GM23338 (cell line): ENCODE measurements at regions not wholly inside any gene's neighbourhood (a gene's known extent, or its start where the extent isn't known, plus 50 kb on each side); places are given as distances from the start of the nearest gene placed in this dataset.

Experiments used
- ATAC-seq: fragments of 200-7000 bp; cut with Tn5 transposase; 3 replicates; pipeline ENCODE4 v1.9.1; 2020
- DNase-seq: peaks from one replicate; pipeline ENCODE4 v3.0.0-alpha.2; 2015; ENCODE audit warnings: low spot score
- H2AFZ ChIP-seq: fragments of 200-600 bp; sonication (generic); 2 replicates; pipeline ENCODE4 v1.8.0; 2016; ENCODE audit warnings: antibody characterized with exemption, mild to moderate bottlenecking, moderate library complexity
- H3F3A ChIP-seq: fragments of 200-600 bp; sonication (generic); replicated peaks from 2 replicates; pipeline ENCODE4 v1.8.0; 2017; ENCODE audit warnings: antibody characterized with exemption, mixed run types, low read depth
- H3K27ac ChIP-seq: fragments of 200-600 bp; sonication (generic); 2 replicates; pipeline ENCODE4 v1.6.1; 2016; ENCODE audit warnings: low read depth
- H3K27me3 ChIP-seq: fragments of 200-600 bp; sonication (generic); 2 replicates; pipeline ENCODE4 v1.8.0; 2016; ENCODE audit warnings: mild to moderate bottlenecking, mixed run types, moderate library complexity; ENCODE audit not compliant: insufficient read depth
- H3K36me3 ChIP-seq: fragments of 200-600 bp; sonication (generic); 2 replicates; pipeline ENCODE4 v1.8.0; 2016; ENCODE audit warnings: mild to moderate bottlenecking; ENCODE audit not compliant: insufficient read depth
- H3K4me1 ChIP-seq: fragments of 200-600 bp; sonication (generic); 2 replicates; pipeline ENCODE4 v1.8.0; 2016; ENCODE audit warnings: mild to moderate bottlenecking, moderate library complexity; ENCODE audit not compliant: insufficient read depth
- H3K4me2 ChIP-seq: fragments of 200-600 bp; sonication (generic); 2 replicates; pipeline ENCODE4 v1.7.1; 2017; ENCODE audit warnings: mixed run types
- H3K4me3 ChIP-seq: fragments of 200-600 bp; sonication (generic); 2 replicates; pipeline ENCODE4 v1.6.1; 2016; ENCODE audit warnings: mixed run types
- H3K79me2 ChIP-seq: fragments of 200-600 bp; sonication (generic); replicated peaks from 2 replicates; pipeline ENCODE4 v1.8.0; 2017; ENCODE audit warnings: mild to moderate bottlenecking; ENCODE audit not compliant: insufficient read depth
- H3K9me2 ChIP-seq: fragments of 200-600 bp; sonication (generic); 2 replicates; pipeline ENCODE4 v1.8.0; 2017; ENCODE audit not compliant: insufficient read depth
- H4K20me1 ChIP-seq: fragments of 200-600 bp; sonication (generic); replicated peaks from 2 replicates; pipeline ENCODE4 v1.8.0; 2017; ENCODE audit warnings: mild to moderate bottlenecking; ENCODE audit not compliant: insufficient read depth
- H3K27ac Mint-ChIP-seq: 2 replicates; pipeline ENCODE4 v1.8.0; 2020; ENCODE audit warnings: inconsistent platforms, mild to moderate bottlenecking, moderate library complexity, mixed read lengths
- H3K27me3 Mint-ChIP-seq: 3 replicates; pipeline ENCODE4 v1.8.0; 2022; ENCODE audit warnings: low read depth, mild to moderate bottlenecking, moderate library complexity, mixed read lengths, inconsistent platforms; ENCODE audit not compliant: insufficient read depth, poor library complexity
- H3K36me3 Mint-ChIP-seq: 3 replicates; pipeline ENCODE4 v1.8.0; 2021; ENCODE audit warnings: low read depth, mild to moderate bottlenecking, inconsistent platforms, moderate library complexity, mixed read lengths
- H3K4me1 Mint-ChIP-seq: 3 replicates; pipeline ENCODE4 v1.8.0; 2020; ENCODE audit warnings: mild to moderate bottlenecking, inconsistent platforms, mixed read lengths
- H3K4me3 Mint-ChIP-seq: 3 replicates; pipeline ENCODE4 v1.8.0; 2021; ENCODE audit warnings: moderate library complexity, mild to moderate bottlenecking, inconsistent platforms, mixed read lengths
- H3K9me3 Mint-ChIP-seq: 3 replicates; pipeline ENCODE4 v1.8.0; 2020; ENCODE audit warnings: moderate library complexity, mild to moderate bottlenecking, inconsistent platforms, mixed read lengths
- CREB1 ChIP-seq: fragments of 250-450 bp; sonication (Bioruptor Pico); IDR thresholded peaks from 2 replicates; pipeline ENCODE4 v1.5.0; 2020; ENCODE audit warnings: low read depth, mild to moderate bottlenecking, moderate library complexity
- ETS1 ChIP-seq: IDR thresholded peaks from 2 replicates; pipeline ENCODE4 v1.6.1; 2016; ENCODE audit warnings: antibody characterized with exemption
- EZH2phosphoT487 ChIP-seq: fragments of 200-600 bp; sonication (generic); IDR thresholded peaks from one replicate; pipeline ENCODE4 v1.8.1; 2018; ENCODE audit warnings: antibody characterized with exemption; ENCODE audit not compliant: unreplicated experiment
- JUNB ChIP-seq: IDR thresholded peaks from one replicate; pipeline ENCODE4 v1.6.1; 2016; ENCODE audit warnings: antibody characterized with exemption; ENCODE audit not compliant: unreplicated experiment
- REST ChIP-seq: IDR thresholded peaks from one replicate; pipeline ENCODE4 v1.6.1; 2018; ENCODE audit warnings: antibody characterized with exemption; ENCODE audit not compliant: unreplicated experiment
- STAT1 ChIP-seq: IDR thresholded peaks from one replicate; pipeline ENCODE4 v1.6.1; 2016; ENCODE audit warnings: antibody characterized with exemption; ENCODE audit not compliant: unreplicated experiment
- ZNF114 ChIP-seq: fragments of 250-450 bp; sonication (Bioruptor Pico); IDR thresholded peaks from 2 replicates; pipeline ENCODE4 v1.5.0; 2020; ENCODE audit warnings: mild to moderate bottlenecking, moderate library complexity
- ZNF331 ChIP-seq: fragments of 250-450 bp; sonication (Bioruptor Pico); IDR thresholded peaks from 2 replicates; pipeline ENCODE4 v1.5.0; 2020; ENCODE audit warnings: low read depth, mild to moderate bottlenecking, moderate library complexity
- TF ChIP-seq, protein P1 (sequence below): fragments of 250-450 bp; sonication (Bioruptor Pico); IDR thresholded peaks from 2 replicates; pipeline ENCODE4 v1.5.0; 2020; ENCODE audit warnings: mild to moderate bottlenecking, moderate library complexity

DNA sequence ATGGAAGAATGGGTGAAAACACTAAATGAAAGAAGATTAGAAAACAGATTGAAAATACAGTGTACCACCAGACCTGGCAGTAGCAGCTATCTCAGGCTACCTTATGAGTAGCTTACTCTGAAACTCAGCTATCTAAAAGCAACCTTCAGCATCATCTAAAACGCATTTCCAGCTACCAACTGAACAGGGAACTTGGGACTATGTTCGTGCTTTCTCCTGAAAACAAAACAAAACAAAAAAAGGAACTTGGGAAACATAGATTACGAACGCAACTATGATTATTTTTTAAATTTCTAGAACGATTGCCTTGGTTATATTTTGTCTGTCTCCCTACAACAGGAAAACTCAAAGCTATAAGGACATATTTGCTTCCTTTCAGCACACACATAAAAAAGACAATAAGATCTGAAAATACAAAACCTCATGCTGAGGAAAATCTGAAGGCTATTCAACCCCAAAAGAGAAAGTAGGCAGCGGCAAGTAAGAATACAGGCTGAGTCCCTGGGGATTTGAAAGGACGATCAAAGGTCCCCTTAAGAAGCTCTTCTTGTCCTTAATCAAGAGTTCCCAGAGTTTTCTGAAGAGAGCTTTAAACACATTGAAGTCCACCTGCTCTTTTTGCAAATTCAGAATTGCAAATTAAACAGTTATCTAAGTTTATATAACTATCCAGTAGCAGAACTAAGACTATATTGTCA, 53.4 kb downstream of the OR2K2 start:
- no peak overlapping the region for H3K27ac ChIP-seq
- no peaks in the 10 kb centered on the region; the same call in 1 of the 2 replicates for H3K9me2 ChIP-seq
- no peaks in the 10 kb centered on the region for H3K79me2 ChIP-seq
- Mint-ChIP-seq H3K4me1 (peaks cover 3% of the 10 kb centered on the region; the same call in 2 of the 3 replicates), H3K4me3 (no peak overlapping the region), H3K27me3 (peaks cover 2% of the 10 kb centered on the region), H3K36me3 (no peaks in the 10 kb centered on the region), H3K9me3 (no peaks in the 10 kb centered on the region), H3K27ac (no peak overlapping the region)
- no peak overlapping the region for H2AFZ ChIP-seq
- no peaks in the 10 kb centered on the region for H3K36me3 ChIP-seq
- no peaks in the 10 kb centered on the region for H3K27me3 ChIP-seq
- TF ChIP-seq ZNF331 (no peak), EZH2phosphoT487 (no peak), ZNF114 (CRISPR knock-in tag) (no peak), REST (no peak), JUNB (no peak), CREB1 (CRISPR knock-in tag) (no peak), ETS1 (no peak), STAT1 (no peak)
- TF ChIP-seq, protein P1, sequence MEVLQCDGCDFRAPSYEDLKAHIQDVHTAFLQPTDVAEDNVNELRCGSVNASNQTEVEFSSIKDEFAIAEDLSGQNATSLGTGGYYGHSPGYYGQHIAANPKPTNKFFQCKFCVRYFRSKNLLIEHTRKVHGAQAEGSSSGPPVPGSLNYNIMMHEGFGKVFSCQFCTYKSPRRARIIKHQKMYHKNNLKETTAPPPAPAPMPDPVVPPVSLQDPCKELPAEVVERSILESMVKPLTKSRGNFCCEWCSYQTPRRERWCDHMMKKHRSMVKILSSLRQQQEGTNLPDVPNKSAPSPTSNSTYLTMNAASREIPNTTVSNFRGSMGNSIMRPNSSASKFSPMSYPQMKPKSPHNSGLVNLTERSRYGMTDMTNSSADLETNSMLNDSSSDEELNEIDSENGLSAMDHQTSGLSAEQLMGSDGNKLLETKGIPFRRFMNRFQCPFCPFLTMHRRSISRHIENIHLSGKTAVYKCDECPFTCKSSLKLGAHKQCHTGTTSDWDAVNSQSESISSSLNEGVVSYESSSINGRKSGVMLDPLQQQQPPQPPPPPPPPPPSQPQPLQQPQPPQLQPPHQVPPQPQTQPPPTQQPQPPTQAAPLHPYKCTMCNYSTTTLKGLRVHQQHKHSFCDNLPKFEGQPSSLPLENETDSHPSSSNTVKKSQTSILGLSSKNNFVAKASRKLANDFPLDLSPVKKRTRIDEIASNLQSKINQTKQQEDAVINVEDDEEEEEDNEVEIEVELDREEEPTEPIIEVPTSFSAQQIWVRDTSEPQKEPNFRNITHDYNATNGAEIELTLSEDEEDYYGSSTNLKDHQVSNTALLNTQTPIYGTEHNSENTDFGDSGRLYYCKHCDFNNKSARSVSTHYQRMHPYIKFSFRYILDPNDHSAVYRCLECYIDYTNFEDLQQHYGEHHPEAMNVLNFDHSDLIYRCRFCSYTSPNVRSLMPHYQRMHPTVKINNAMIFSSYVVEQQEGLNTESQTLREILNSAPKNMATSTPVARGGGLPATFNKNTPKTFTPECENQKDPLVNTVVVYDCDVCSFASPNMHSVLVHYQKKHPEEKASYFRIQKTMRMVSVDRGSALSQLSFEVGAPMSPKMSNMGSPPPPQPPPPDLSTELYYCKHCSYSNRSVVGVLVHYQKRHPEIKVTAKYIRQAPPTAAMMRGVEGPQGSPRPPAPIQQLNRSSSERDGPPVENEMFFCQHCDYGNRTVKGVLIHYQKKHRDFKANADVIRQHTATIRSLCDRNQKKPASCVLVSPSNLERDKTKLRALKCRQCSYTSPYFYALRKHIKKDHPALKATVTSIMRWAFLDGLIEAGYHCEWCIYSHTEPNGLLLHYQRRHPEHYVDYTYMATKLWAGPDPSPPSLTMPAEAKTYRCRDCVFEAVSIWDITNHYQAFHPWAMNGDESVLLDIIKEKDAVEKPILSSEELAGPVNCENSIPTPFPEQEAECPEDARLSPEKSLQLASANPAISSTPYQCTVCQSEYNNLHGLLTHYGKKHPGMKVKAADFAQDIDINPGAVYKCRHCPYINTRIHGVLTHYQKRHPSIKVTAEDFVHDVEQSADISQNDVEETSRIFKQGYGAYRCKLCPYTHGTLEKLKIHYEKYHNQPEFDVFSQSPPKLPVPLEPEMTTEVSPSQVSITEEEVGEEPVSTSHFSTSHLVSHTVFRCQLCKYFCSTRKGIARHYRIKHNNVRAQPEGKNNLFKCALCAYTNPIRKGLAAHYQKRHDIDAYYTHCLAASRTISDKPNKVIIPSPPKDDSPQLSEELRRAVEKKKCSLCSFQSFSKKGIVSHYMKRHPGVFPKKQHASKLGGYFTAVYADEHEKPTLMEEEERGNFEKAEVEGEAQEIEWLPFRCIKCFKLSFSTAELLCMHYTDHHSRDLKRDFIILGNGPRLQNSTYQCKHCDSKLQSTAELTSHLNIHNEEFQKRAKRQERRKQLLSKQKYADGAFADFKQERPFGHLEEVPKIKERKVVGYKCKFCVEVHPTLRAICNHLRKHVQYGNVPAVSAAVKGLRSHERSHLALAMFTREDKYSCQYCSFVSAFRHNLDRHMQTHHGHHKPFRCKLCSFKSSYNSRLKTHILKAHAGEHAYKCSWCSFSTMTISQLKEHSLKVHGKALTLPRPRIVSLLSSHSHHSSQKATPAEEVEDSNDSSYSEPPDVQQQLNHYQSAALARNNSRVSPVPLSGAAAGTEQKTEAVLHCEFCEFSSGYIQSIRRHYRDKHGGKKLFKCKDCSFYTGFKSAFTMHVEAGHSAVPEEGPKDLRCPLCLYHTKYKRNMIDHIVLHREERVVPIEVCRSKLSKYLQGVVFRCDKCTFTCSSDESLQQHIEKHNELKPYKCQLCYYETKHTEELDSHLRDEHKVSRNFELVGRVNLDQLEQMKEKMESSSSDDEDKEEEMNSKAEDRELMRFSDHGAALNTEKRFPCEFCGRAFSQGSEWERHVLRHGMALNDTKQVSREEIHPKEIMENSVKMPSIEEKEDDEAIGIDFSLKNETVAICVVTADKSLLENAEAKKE (CRISPR knock-in tag), result no peak
- no peaks in the 10 kb centered on the region for H3F3A ChIP-seq
- no peak overlapping the region for H3K4me2 ChIP-seq
- H4K20me1 ChIP-seq, result no peaks in the 10 kb centered on the region
- H3K4me1 ChIP-seq, result no peaks in the 10 kb centered on the region; the same call in 1 of the 2 replicates
- no peak for ATAC-seq
- no peak for DNase-seq
- H3K4me3 ChIP-seq, result no peak overlapping the region
